T-helper 2 cell treated with Interferon-gamma antibody and Interleukin-4, amounts not matched to agents 5 μg/mL and 100 μg/mL, for 36 hours (primary cell): ENCODE measurements at regions not wholly inside any gene's neighbourhood (a gene's known extent, or its start where the extent isn't known, plus 50 kb on each side); places are given as distances from the start of the nearest gene placed in this dataset.

ENCODE experiments used
- DNase-seq: peaks from one replicate; pipeline ENCODE4 v3.0.0; 2021; ENCODE audit warnings: low spot score
- H3K27ac Mint-ChIP-seq: one replicate; pipeline ENCODE4 v1.8.0; 2021; ENCODE audit warnings: mild to moderate bottlenecking, mixed read lengths
- H3K27me3 Mint-ChIP-seq: one replicate; pipeline ENCODE4 v1.8.0; 2021; ENCODE audit warnings: low read depth, mixed read lengths
- H3K36me3 Mint-ChIP-seq: one replicate; pipeline ENCODE4 v1.8.0; 2021; ENCODE audit warnings: low read depth, mixed read lengths
- H3K4me1 Mint-ChIP-seq: one replicate; pipeline ENCODE4 v1.8.0; 2021; ENCODE audit warnings: low read depth, mixed read lengths
- H3K4me3 Mint-ChIP-seq: one replicate; pipeline ENCODE4 v1.8.0; 2022; ENCODE audit warnings: mild to moderate bottlenecking, moderate library complexity, mixed read lengths
- H3K9me3 Mint-ChIP-seq: one replicate; pipeline ENCODE4 v1.8.0; 2021; ENCODE audit warnings: mixed read lengths

GRCh38 chr18:39500306-39500705 lies 1934.7 kb upstream of the CELF4 start:
- DNase-seq: no peak
- Mint-ChIP-seq H3K4me1 (no peaks in the 10 kb centered on the region), H3K4me3 (no peak overlapping the region), H3K9me3 (peaks cover 11% of the 10 kb centered on the region), H3K27ac (no peak overlapping the region), H3K27me3 (no peaks in the 10 kb centered on the region), H3K36me3 (no peaks in the 10 kb centered on the region)

- H3K36me3 Mint-ChIP-seq: no peaks in the 10 kb centered on the region
- no peaks in the 10 kb centered on the region for H3K4me1 Mint-ChIP-seq
- no peak overlapping the region for H3K4me3 Mint-ChIP-seq
- no peaks in the 10 kb centered on the region for H3K27me3 Mint-ChIP-seq
- DNase-seq: no peak
- no peak overlapping the region for H3K27ac Mint-ChIP-seq
- peaks cover 11% of the 10 kb centered on the region for H3K9me3 Mint-ChIP-seq
Observed at GRCh38 chr18:39497821-39498220, 1932.2 kb upstream of the CELF4 start.

- Mint-ChIP-seq H3K9me3 (peaks cover 11% of the 10 kb centered on the region), H3K4me1 (no peaks in the 10 kb centered on the region), H3K4me3 (no peak overlapping the region), H3K36me3 (no peaks in the 10 kb centered on the region), H3K27me3 (no peaks in the 10 kb centered on the region), H3K27ac (no peak overlapping the region)
- no peak for DNase-seq
Observed at GRCh38 chr18:39496986-39497385, 1931.4 kb upstream of the CELF4 start.

- Mint-ChIP-seq H3K4me1 (no peaks in the 10 kb centered on the region), H3K4me3 (no peak overlapping the region), H3K36me3 (no peaks in the 10 kb centered on the region), H3K27me3 (no peaks in the 10 kb centered on the region), H3K27ac (no peak overlapping the region), H3K9me3 (peaks cover 15% of the 10 kb centered on the region)
- DNase-seq: no peak
Observed at GRCh38 chr18:39494211-39494896, 1928.8 kb upstream of the CELF4 start.

DNA sequence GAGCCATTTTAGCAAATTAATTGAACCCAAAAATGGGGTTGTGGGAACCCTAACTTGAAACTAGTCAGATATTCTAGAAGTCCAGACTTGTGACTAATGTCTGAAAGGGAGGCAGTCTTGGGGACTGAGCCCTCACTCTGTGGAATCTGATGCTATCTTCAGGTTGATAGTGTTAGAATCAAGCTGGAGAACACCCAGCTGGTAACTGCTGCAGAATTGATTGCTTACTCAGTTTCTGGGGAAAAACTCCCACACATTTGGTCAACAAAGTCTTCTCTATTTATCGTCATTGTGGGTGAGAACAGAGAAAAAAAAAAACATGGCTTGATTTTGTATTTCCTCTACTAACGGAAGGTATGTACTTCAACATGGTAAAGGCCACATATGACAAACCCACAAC lies 1925.8 kb upstream of the CELF4 start:
- no peak overlapping the region for H3K4me3 Mint-ChIP-seq

DNA sequence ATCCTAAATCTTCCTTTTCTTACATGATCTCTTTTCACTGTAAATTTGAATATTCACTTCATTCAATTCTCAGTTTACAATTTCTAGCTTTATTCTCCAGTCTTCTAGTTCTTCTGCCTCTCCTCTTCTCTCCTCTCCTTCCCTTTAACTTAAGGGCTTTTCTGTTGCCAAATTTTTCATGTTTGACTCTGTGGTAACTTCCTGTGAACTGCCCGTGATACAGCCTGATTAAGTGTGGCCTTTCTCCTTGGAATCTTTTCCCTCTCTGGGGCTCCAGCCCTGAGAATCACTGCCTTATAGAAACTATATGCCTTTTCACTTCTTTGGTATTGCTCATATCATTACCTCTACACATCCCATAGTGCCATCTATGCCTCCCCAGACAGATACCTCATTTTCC lies 1923.8 kb upstream of the CELF4 start:
- peaks cover 4% of the 10 kb centered on the region for H3K9me3 Mint-ChIP-seq
- no peak for DNase-seq
- no peak overlapping the region for H3K27ac Mint-ChIP-seq
- H3K36me3 Mint-ChIP-seq: no peaks in the 10 kb centered on the region
- H3K27me3 Mint-ChIP-seq: no peaks in the 10 kb centered on the region
- H3K4me1 Mint-ChIP-seq: no peaks in the 10 kb centered on the region
- H3K4me3 Mint-ChIP-seq: no peak overlapping the region

More for the DNA sequence above, 1925.8 kb upstream of the CELF4 start:
- Mint-ChIP-seq H3K27me3 (no peaks in the 10 kb centered on the region), H3K27ac (no peak overlapping the region), H3K9me3 (peaks cover 4% of the 10 kb centered on the region), H3K4me1 (no peaks in the 10 kb centered on the region), H3K36me3 (no peaks in the 10 kb centered on the region)
- no peak for DNase-seq

- H3K4me1 Mint-ChIP-seq: no peaks in the 10 kb centered on the region
- H3K27ac Mint-ChIP-seq: no peak overlapping the region
- H3K9me3 Mint-ChIP-seq: peaks cover 4% of the 10 kb centered on the region
- DNase-seq: no peak
- H3K4me3 Mint-ChIP-seq: no peak overlapping the region
- no peaks in the 10 kb centered on the region for H3K27me3 Mint-ChIP-seq
- no peaks in the 10 kb centered on the region for H3K36me3 Mint-ChIP-seq
Observed at GRCh38 chr18:39487932-39488331, 1922.3 kb upstream of the CELF4 start.

DNA sequence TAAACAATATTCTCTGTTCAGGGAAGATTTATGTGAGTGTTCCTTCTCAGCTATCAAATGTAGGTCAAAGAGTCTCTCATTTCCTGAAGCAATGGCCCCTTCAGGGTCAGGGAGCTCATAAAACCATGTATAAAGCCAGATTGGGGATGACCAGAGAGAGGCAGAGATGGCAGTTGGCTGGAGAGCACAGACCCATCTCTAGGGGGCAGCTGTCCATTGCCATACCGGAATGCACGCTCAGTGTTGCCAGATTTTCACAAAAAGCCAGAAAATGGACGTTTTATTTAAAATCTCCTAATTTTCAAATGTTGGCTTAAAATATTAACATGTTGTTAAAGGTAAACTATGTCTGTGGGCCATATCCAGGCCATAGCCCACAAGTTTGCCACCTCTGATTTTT lies 1920.7 kb upstream of the CELF4 start:
- H3K27ac Mint-ChIP-seq: no peak overlapping the region
- H3K36me3 Mint-ChIP-seq: no peaks in the 10 kb centered on the region
- no peak overlapping the region for H3K4me3 Mint-ChIP-seq
- H3K4me1 Mint-ChIP-seq: no peaks in the 10 kb centered on the region
- no peaks in the 10 kb centered on the region for H3K27me3 Mint-ChIP-seq
- H3K9me3 Mint-ChIP-seq: no peaks in the 10 kb centered on the region
- no peak for DNase-seq

DNA sequence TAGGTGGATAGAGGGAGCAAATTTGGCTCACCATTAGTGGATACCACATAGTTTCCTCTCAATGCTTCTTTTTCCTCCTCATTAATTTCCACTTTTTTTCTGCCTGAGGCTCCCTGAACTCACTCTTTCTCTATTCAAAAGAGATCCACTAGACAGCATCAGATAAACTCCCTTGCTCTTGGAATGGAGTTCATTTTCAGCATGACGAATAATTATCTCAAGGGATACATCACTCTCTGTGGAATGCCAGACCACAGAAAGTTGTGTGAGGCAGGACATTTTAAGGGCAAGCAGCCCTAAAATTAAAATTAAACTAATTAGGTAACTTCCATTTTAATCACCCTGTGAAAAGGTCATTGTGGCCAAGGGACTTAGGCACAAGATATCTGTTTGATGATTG lies 1920.1 kb upstream of the CELF4 start:
- H3K27ac Mint-ChIP-seq: no peak overlapping the region
- no peak overlapping the region for H3K4me3 Mint-ChIP-seq
- H3K27me3 Mint-ChIP-seq: no peaks in the 10 kb centered on the region
- H3K36me3 Mint-ChIP-seq: no peaks in the 10 kb centered on the region
- H3K9me3 Mint-ChIP-seq: no peaks in the 10 kb centered on the region
- no peaks in the 10 kb centered on the region for H3K4me1 Mint-ChIP-seq
- no peak for DNase-seq

DNA sequence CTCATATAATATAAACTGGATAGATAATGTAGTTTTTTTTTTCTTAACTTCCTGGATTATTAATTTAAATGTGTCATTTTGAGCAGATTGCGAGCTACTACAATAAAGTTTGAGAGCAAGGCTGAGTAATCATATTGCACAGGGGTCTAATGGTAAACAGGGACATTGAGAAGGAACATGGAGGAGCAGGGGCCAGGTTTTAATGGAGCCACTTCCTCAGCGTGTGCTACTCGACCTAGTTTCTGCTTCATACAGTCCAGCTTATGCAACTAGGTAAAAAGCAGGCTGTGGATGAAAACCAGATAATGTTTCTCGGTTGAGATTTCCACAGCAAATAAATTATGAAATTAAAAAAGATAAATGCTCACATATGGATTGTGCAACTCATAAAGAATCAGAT lies 1915.7 kb upstream of the CELF4 start:
- Mint-ChIP-seq H3K36me3 (no peaks in the 10 kb centered on the region), H3K27me3 (no peaks in the 10 kb centered on the region), H3K4me3 (no peak overlapping the region), H3K9me3 (peaks cover 3% of the 10 kb centered on the region), H3K27ac (no peak overlapping the region), H3K4me1 (no peaks in the 10 kb centered on the region)
- no peak for DNase-seq

DNA sequence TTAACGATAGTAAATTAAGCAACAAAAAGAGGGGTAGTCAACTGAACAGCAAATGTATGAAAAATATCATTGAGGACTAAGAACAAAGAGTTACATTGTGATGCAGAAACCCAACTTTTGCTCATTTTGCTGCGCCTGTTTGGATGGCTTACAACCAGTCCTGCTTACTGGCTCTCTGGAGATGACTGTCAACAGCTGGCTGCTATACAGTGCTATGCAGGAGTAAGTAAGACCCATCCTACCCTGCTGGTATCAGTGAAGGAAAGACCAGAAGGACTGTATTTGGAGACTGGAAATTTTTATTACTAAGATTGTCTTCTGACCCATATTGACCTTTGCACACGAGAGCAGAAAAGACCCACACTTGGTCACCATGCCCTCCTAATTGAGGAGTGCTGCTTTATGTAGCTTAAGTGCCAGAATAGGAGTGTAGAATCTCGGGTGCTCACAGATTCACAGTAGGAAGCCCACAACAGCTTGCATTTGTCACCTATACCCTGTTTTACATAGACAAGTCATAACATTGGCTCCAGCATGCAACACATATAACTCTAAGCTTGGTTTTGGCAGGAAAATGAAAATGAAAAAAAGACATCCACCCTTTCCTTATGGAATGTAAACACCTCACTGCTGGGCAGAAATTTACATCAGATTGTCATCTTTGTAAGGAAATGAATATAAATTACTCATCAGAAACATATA lies 1915.0 kb upstream of the CELF4 start:
- Mint-ChIP-seq H3K27ac (no peak overlapping the region), H3K9me3 (peaks cover 4% of the 10 kb centered on the region), H3K36me3 (no peaks in the 10 kb centered on the region), H3K4me1 (no peaks in the 10 kb centered on the region), H3K4me3 (no peak overlapping the region), H3K27me3 (no peaks in the 10 kb centered on the region)
- DNase-seq: no peak

GRCh38 chr18:39464006-39464405 lies 1898.4 kb upstream of the CELF4 start:
- no peaks in the 10 kb centered on the region for H3K4me1 Mint-ChIP-seq
- no peak for DNase-seq
- no peak overlapping the region for H3K27ac Mint-ChIP-seq
- peaks cover 9% of the 10 kb centered on the region for H3K9me3 Mint-ChIP-seq
- no peaks in the 10 kb centered on the region for H3K27me3 Mint-ChIP-seq
- H3K4me3 Mint-ChIP-seq: no peak overlapping the region
- no peaks in the 10 kb centered on the region for H3K36me3 Mint-ChIP-seq

GRCh38 chr18:39462436-39462835 lies 1896.8 kb upstream of the CELF4 start:
- DNase-seq: no peak
- Mint-ChIP-seq H3K36me3 (no peaks in the 10 kb centered on the region), H3K9me3 (peaks cover 9% of the 10 kb centered on the region), H3K27me3 (no peaks in the 10 kb centered on the region), H3K4me3 (no peak overlapping the region), H3K27ac (no peak overlapping the region), H3K4me1 (no peaks in the 10 kb centered on the region)

DNA sequence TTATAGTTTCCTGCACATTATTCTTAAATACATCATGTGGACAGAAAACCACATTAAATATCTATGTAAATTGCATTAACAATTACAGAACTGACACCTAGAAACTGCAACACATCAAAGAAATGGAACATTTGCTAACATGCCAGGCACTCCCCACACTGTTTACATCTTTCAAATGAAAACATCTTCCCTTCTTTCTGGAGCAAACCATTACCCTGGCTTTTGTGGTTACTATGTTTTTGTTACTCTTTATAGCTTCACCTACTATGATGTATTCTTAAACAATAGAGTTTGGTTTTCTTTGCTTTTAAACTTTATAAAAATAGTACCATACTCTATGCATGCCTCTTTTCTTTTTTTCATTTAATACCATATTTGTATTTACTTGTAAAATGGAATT lies 1894.5 kb upstream of the CELF4 start:
- peaks cover 9% of the 10 kb centered on the region for H3K9me3 Mint-ChIP-seq
- H3K4me1 Mint-ChIP-seq: no peaks in the 10 kb centered on the region
- H3K4me3 Mint-ChIP-seq: no peak overlapping the region
- H3K27me3 Mint-ChIP-seq: no peaks in the 10 kb centered on the region
- H3K36me3 Mint-ChIP-seq: no peaks in the 10 kb centered on the region
- no peak overlapping the region for H3K27ac Mint-ChIP-seq
- no peak for DNase-seq

DNA sequence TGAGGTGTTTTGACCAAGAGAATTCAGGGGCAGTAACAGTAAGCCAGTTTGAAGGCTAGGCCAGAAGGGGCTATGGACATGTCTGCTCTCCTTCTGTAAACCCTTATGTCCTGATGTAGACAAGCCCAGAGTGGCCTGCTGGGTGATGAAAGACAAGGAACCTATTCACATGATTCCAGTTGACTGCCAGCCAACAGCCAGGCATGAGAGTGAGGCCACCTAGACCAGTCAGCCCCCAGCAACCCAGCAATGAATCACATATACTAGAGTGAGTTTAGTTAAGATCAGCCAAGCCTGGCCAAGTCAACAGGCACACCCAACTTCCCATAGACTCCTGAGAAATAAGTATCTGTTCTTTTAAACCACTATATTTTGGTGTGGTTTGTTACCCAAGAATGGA lies 1889.7 kb upstream of the CELF4 start:
- Mint-ChIP-seq H3K27me3 (no peaks in the 10 kb centered on the region), H3K27ac (no peak overlapping the region), H3K9me3 (no peaks in the 10 kb centered on the region), H3K4me1 (no peaks in the 10 kb centered on the region), H3K4me3 (no peak overlapping the region), H3K36me3 (no peaks in the 10 kb centered on the region)
- no peak for DNase-seq
